NCI-H748 treated with DMSO at 0.1 percent for 48 hours (cell line): ENCODE measurements at regions not wholly inside any gene's neighbourhood (a gene's known extent, or its start where the extent isn't known, plus 50 kb on each side); places are given as distances from the start of the nearest gene placed in this dataset.
"Not testable (repeated sequence)": the region's sequence is repeated elsewhere in the genome, so short reads cannot be mapped to it uniquely, and the experiment has no call there.

Source experiments
- DNase-seq: peaks from one replicate; lab custom pipeline; 2025; lab: John Stamatoyannopoulos, UW

GRCh38 chr12:131288765-131289695, 335.3 kb downstream of the ADGRD1 start:
- not testable (repeated sequence) for DNase-seq

DNA sequence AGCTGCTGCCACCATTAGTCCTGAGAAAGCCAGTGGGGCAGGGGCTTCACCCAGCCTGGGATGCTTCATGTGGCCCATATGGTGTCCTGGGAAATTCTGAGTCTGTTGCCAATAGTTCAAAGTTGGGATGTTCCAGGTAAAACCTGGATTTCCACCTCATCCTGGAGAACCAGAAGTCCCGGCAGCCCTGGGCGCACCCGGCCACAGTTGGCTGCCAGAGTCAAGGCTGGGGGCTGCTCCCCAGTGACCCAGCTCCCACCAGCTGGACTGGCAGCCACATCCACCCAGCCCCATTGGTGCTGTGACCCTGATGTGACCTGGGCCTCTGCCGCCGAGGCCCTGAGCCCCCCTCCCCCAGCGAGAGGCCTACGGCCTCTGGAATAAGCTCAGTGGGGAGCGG, 336.1 kb downstream of the ADGRD1 start:
- not testable (repeated sequence) for DNase-seq

GRCh38 chr12:131290255-131290959, 336.7 kb downstream of the ADGRD1 start:
- no peak for DNase-seq

- not testable (repeated sequence) for DNase-seq
Observed at GRCh38 chr12:131293071-131294015, 339.6 kb downstream of the ADGRD1 start.

- DNase-seq = not testable (repeated sequence)
Observed at GRCh38 chr12:131294716-131295115, 341.0 kb downstream of the ADGRD1 start.

GRCh38 chr12:131295117-131295516, 341.4 kb downstream of the ADGRD1 start:
- DNase-seq = not testable (repeated sequence)

GRCh38 chr12:131295559-131295958, 341.9 kb downstream of the ADGRD1 start:
- DNase-seq = not testable (repeated sequence)

DNA sequence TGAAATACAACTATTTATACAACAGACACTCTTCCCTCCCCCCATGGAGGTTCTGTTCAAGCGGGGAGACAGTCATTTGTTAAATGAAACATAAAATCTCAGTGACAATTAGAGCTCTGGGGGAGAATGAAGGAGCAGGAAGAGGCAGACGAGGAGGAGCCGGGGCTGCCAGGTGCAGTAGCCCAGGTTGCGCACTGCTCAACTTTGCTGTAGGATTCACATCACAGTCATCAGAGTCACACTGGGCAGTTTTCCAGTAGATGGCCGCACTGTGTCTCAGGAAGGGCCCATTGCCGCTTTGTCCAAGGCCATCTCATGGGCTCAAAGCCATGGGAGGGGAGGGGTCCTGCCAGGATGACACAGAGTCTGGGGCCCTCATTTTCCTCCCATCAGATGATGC, 342.4 kb downstream of the ADGRD1 start:
- not testable (repeated sequence) for DNase-seq

GRCh38 chr12:131296651-131297050, 342.9 kb downstream of the ADGRD1 start:
- not testable (repeated sequence) for DNase-seq

- DNase-seq = not testable (repeated sequence)
Observed at GRCh38 chr12:131298526-131299369, 345.0 kb downstream of the ADGRD1 start.

DNA sequence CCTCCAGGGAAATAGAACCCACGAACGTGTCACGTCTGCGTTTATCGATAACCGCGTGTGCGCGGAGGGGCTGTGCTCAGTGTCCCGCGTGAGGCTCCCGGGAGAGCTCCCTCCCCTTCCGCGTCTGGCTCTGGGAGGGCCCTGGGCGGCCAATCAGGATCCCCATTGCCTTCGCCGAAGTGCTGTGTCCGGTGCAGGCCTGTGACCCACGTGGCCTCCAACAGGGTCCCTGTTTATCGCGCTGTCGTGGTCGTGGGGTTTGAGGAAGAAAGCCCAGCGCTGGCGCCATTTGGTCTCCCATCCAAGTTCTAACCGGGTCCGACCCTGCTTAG, 345.6 kb downstream of the ADGRD1 start:
- DNase-seq = not testable (repeated sequence)

DNA sequence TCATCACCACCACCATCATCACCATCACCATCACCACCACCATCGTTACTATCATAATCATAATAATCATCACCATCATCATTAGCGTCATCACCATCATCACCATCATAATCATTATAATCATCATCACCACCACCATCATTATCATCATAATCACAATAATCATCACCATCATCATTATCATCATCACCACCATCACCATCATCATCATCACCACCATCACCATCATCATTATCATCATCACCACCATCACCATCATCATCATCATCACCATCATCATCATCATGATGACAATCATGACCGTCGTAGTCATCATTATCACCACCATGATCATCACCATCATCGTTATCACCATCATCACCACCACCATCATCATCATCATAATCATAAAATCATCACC, 349.9 kb downstream of the ADGRD1 start:
- not testable (repeated sequence) for DNase-seq

GRCh38 chr12:131304642-131305041, 350.9 kb downstream of the ADGRD1 start:
- not testable (repeated sequence) for DNase-seq

DNA sequence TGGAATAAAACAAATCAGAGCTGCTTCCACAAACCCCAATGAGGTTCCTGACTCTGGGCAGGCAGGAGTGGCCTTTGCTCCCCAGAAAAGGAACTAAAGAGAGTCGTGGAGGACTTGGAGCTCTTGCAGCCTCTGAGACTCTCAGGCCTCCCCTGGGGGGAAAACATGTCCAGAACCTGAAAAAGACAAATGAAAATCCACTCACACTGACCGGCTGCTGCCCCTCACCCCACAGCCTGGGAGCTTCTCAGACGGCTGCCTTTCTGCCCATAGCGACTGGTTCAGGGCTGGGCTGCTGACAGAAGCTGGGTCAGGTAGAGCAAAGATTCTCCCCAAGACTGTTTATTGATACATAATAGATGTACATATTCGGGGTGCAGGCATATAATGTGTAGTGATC, 356.0 kb downstream of the ADGRD1 start:
- no peak for DNase-seq

DNA sequence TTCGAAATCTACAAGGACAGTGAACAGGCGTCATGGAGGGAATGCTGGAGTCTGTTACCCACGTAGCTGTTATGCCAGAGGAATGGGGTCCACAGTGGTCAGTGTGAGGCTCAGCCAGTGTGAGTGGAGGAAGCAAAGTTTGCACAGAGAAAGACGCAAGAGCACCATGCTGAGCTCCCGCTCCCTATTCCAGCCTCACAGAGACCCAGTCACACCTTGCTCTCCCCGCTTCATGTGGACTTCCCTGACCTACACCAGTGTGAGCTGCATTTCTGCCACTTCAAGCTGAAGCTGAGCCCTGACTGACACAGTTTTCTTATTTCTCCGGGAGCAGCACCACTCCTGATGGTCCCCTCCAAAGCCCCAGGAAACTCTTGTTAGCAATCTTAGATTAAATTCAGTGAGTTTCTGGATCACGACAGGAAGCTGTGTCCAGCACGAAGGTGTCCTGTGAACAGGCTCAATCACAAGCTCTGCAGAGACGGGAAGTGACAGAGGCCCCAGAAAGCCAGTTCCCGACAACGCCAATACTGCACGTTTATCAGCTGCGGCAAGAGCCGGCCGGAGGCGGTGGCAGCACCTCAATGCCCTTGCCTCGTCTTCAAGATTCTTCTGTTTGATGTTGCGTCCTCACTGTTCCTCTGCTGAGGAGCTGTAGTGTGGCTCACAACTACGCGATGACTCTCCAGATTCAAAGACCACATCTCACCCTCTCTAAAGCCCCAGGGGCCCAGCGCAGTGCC, 356.7 kb downstream of the ADGRD1 start:
- DNase-seq = not testable (repeated sequence)

- not testable (repeated sequence) for DNase-seq
Observed at GRCh38 chr12:131311279-131311722, 357.6 kb downstream of the ADGRD1 start.

- no peak for DNase-seq
Observed at GRCh38 chr12:131311764-131312163, 358.1 kb downstream of the ADGRD1 start.

DNA sequence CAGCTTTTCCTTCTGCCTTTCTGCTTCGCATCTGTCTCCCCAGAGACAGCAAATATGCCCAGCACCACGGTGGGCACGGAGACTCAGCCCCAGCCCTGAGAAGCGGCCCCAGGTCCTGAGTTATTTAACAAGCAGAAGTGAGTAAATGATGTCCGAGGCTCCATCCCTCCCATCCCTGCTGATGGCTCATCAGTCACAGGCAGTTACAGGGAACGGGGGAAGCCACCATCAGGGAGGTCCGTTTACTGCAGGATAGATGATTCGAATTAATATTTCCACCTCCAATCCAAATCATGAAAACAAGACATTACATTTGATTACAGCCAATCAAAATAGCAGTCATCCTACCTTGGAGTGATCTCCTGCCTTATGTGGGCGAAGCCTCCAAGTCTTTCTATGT, 358.7 kb downstream of the ADGRD1 start:
- DNase-seq = not testable (repeated sequence)

DNA sequence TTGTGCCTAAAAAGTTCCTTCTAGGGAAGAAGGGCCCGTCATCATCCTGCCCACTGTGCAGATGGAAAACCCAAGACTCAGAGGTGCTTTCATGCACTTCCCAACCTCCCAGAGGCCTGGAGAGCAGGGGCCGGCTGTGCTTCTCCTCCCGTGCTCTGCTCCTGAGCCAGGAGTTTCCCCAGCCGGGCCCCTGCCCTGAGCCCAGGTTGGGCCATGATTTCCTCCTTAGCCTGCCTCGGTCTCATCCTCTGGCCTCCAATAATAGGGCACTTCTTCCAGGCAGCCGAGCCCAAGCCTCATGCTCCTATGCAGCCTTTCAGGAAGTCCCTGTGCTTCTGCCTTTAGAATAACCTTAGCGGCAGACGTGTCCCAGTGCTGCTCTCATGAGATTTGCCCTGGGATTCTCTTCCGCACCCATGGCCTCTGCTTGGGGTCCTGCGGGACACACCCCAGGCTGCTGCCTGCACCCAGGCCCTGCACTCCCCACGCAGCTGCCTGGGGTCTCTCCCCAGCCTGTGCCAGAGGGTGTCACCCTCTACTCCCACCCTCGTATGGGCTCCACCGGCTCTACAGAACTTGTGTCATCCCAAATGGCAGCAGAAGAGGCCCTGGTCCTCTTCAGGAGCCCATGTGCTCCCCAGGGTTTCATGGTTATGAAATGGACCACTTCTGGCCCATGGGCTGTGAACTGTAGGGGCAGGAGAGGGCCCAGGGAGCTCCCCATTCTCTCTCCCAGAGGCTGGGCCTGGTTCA, 359.3 kb downstream of the ADGRD1 start:
- DNase-seq = no peak
